ENCODE measurements at regions not wholly inside any gene's neighbourhood (a gene's known extent, or its start where the extent isn't known, plus 50 kb on each side); places are given as distances from the start of the nearest gene placed in this dataset.

GRCh38 chr11:119990309-119991021 is 147.4 kb downstream of the TRIM29 start:
- no peaks in the 10 kb centered on the region for H4K20me1 ChIP-seq (ENCODE audit: insufficient read depth, low read length)
- H3K4me3 ChIP-seq (ENCODE audit: low read depth, low read length, poor library complexity, severe bottlenecking): no peak overlapping the region
- H3K79me2 ChIP-seq (ENCODE audit: insufficient read depth, low read length): no peaks in the 10 kb centered on the region
- H3K27ac ChIP-seq (ENCODE audit: low read depth, low read length, poor library complexity, severe bottlenecking): no peak overlapping the region
- no peaks in the 10 kb centered on the region for H3K36me3 ChIP-seq (ENCODE audit: insufficient read depth, low read length)
- TF ChIP-seq CTCF (IDR thresholded peaks at IDR 0.05; ENCODE audit: low read length) (no peak), EZH2 (IDR thresholded peaks at IDR 0.05; ENCODE audit: borderline replicate concordance, low read length) (no peak)
- H3K9me2 ChIP-seq (ENCODE audit: low read depth, low read length): no peaks in the 10 kb centered on the region
- no peak overlapping the region for H3K4me2 ChIP-seq (ENCODE audit: low read length)
- H3K4me1 ChIP-seq (ENCODE audit: insufficient read depth, low read length, severe bottlenecking): no peaks in the 10 kb centered on the region
- no peak overlapping the region for H2AFZ ChIP-seq (ENCODE audit: low read length)
- H3K9me3 ChIP-seq (ENCODE audit: low read length): no peaks in the 10 kb centered on the region
- no peaks in the 10 kb centered on the region for H3F3A ChIP-seq (ENCODE audit: insufficient read depth, low read length)
- no peaks in the 10 kb centered on the region for H3K27me3 ChIP-seq (ENCODE audit: insufficient read depth, low read length)
- H3K9ac ChIP-seq (ENCODE audit: low read length): no peak overlapping the region

- TF ChIP-seq EZH2 (IDR thresholded peaks at IDR 0.05; ENCODE audit: borderline replicate concordance, low read length) (no peak), CTCF (IDR thresholded peaks at IDR 0.05; ENCODE audit: low read length) (no peak)
- Histone ChIP-seq H3K4me3 (ENCODE audit: low read depth, low read length, poor library complexity, severe bottlenecking) (no peak overlapping the region), H3K9ac (ENCODE audit: low read length) (no peak overlapping the region), H3K36me3 (ENCODE audit: insufficient read depth, low read length) (no peaks in the 10 kb centered on the region), H3K27ac (ENCODE audit: low read depth, low read length, poor library complexity, severe bottlenecking) (no peak overlapping the region), H4K20me1 (ENCODE audit: insufficient read depth, low read length) (no peaks in the 10 kb centered on the region), H2AFZ (ENCODE audit: low read length) (no peak overlapping the region), H3F3A (ENCODE audit: insufficient read depth, low read length) (no peaks in the 10 kb centered on the region), H3K9me2 (ENCODE audit: low read depth, low read length) (no peaks in the 10 kb centered on the region), H3K9me3 (ENCODE audit: low read length) (no peaks in the 10 kb centered on the region), H3K4me2 (ENCODE audit: low read length) (no peak overlapping the region), H3K27me3 (ENCODE audit: insufficient read depth, low read length) (no peaks in the 10 kb centered on the region), H3K4me1 (ENCODE audit: insufficient read depth, low read length, severe bottlenecking) (no peaks in the 10 kb centered on the region), H3K79me2 (ENCODE audit: insufficient read depth, low read length) (no peaks in the 10 kb centered on the region)
Measured at GRCh38 chr11:119989159-119989821, 148.6 kb downstream of the TRIM29 start.

- H3K27ac ChIP-seq (ENCODE audit: low read depth, low read length, poor library complexity, severe bottlenecking): no peak overlapping the region
- H3K79me2 ChIP-seq (ENCODE audit: insufficient read depth, low read length): no peaks in the 10 kb centered on the region
- H3K9me3 ChIP-seq (ENCODE audit: low read length): no peaks in the 10 kb centered on the region
- no peaks in the 10 kb centered on the region for H3K27me3 ChIP-seq (ENCODE audit: insufficient read depth, low read length)
- no peaks in the 10 kb centered on the region for H3K36me3 ChIP-seq (ENCODE audit: insufficient read depth, low read length)
- no peaks in the 10 kb centered on the region for H4K20me1 ChIP-seq (ENCODE audit: insufficient read depth, low read length)
- no peaks in the 10 kb centered on the region for H3K9me2 ChIP-seq (ENCODE audit: low read depth, low read length)
- H3K4me2 ChIP-seq (ENCODE audit: low read length): no peak overlapping the region
- no peak for TF ChIP-seq CTCF (IDR thresholded peaks at IDR 0.05; ENCODE audit: low read length)
- TF ChIP-seq EZH2 (IDR thresholded peaks at IDR 0.05; ENCODE audit: borderline replicate concordance, low read length): no peak
- H3K9ac ChIP-seq (ENCODE audit: low read length): no peak overlapping the region
- no peaks in the 10 kb centered on the region for H3F3A ChIP-seq (ENCODE audit: insufficient read depth, low read length)
- H2AFZ ChIP-seq (ENCODE audit: low read length): no peak overlapping the region
- no peaks in the 10 kb centered on the region for H3K4me1 ChIP-seq (ENCODE audit: insufficient read depth, low read length, severe bottlenecking)
- H3K4me3 ChIP-seq (ENCODE audit: low read depth, low read length, poor library complexity, severe bottlenecking): no peak overlapping the region
Measured at GRCh38 chr11:119985551-119985950, 152.4 kb downstream of the TRIM29 start.

All from OCI-LY1 (cell line).